Activated CD4-positive, alpha-beta T cell treated with anti-CD3 and anti-CD28 coated beads, Interleukin-2, amount 50 U/mL, for 48 hours (primary cell): ENCODE measurements at regions not wholly inside any gene's neighbourhood (a gene's known extent, or its start where the extent isn't known, plus 50 kb on each side); places are given as distances from the start of the nearest gene placed in this dataset.

ENCODE experiments used
- DNase-seq, 2 experiments: peaks; one replicate each; pipeline ENCODE4 v3.0.0-alpha.2; 2020

- DNase-seq = no peak
Measured at GRCh38 chr1:88274431-88274830, 409.6 kb upstream of the PKN2 start.

GRCh38 chr1:88275259-88275862 lies 408.7 kb upstream of the PKN2 start:
- no peak for DNase-seq

- no peak for DNase-seq
Measured at GRCh38 chr1:88276163-88276562, 407.9 kb upstream of the PKN2 start.

GRCh38 chr1:88284066-88284465 lies 400.0 kb upstream of the PKN2 start:
- DNase-seq = no peak

GRCh38 chr1:88284666-88285366 lies 399.3 kb upstream of the PKN2 start:
- DNase-seq = no peak

- no peak for DNase-seq
Measured at GRCh38 chr1:88286716-88287115, 397.4 kb upstream of the PKN2 start.

GRCh38 chr1:88288571-88288970 lies 395.5 kb upstream of the PKN2 start:
- DNase-seq = no peak

GRCh38 chr1:88289401-88290102 lies 394.5 kb upstream of the PKN2 start:
- no peak for DNase-seq

GRCh38 chr1:88291611-88292354 lies 392.3 kb upstream of the PKN2 start:
- no peak for DNase-seq

GRCh38 chr1:88293691-88294190 lies 390.3 kb upstream of the PKN2 start:
- DNase-seq = no peak

GRCh38 chr1:88296227-88296626 lies 387.8 kb upstream of the PKN2 start:
- DNase-seq = no peak

- DNase-seq = no peak
Measured at GRCh38 chr1:88296642-88297041, 387.4 kb upstream of the PKN2 start.

- DNase-seq = no peak
Measured at GRCh38 chr1:88298506-88298905, 385.6 kb upstream of the PKN2 start.

- no peak for DNase-seq
Measured at GRCh38 chr1:88300752-88301263, 383.3 kb upstream of the PKN2 start.

GRCh38 chr1:88302843-88303486 lies 381.1 kb upstream of the PKN2 start:
- no peak for DNase-seq

GRCh38 chr1:88311265-88311664 lies 372.8 kb upstream of the PKN2 start:
- no peak for DNase-seq

GRCh38 chr1:88311907-88312306 lies 372.2 kb upstream of the PKN2 start:
- DNase-seq = no peak

GRCh38 chr1:88317396-88317795 lies 366.7 kb upstream of the PKN2 start:
- no peak for DNase-seq

- no peak for DNase-seq
Measured at GRCh38 chr1:88318740-88319139, 365.3 kb upstream of the PKN2 start.

GRCh38 chr1:88320291-88320690 lies 363.8 kb upstream of the PKN2 start:
- DNase-seq = no peak

GRCh38 chr1:88321706-88322105 lies 362.4 kb upstream of the PKN2 start:
- no peak for DNase-seq

GRCh38 chr1:88324899-88325298 lies 359.2 kb upstream of the PKN2 start:
- DNase-seq = no peak
